A549 (cell line): ENCODE measurements at regions not wholly inside any gene's neighbourhood (a gene's known extent, or its start where the extent isn't known, plus 50 kb on each side); places are given as distances from the start of the nearest gene placed in this dataset.

Experiments
- CTCF ChIP-seq: fragments of >200 bp; sonication (Bioruptor Twin); formaldehyde crosslinking; IDR thresholded peaks from 3 replicates; pipeline ENCODE4 v1.5.1; 2016
- EHMT2 ChIP-seq: fragments of 200-600 bp; sonication (generic); IDR thresholded peaks from 2 replicates; pipeline ENCODE4 v1.6.1; 2016; ENCODE audit warnings: antibody characterized with exemption, low read depth, mild to moderate bottlenecking, moderate library complexity
- ESRRA ChIP-seq: fragments of 150-350 bp; IDR thresholded peaks from 2 replicates; pipeline ENCODE4 v1.6.1; 2014; ENCODE audit warnings: mild to moderate bottlenecking, low read length, borderline replicate concordance
- JUN ChIP-seq, 2 experiments: fragments of >200 bp; sonication (Bioruptor Twin); formaldehyde crosslinking; IDR thresholded peaks; 2 replicates in 1 of 2; 3 replicates in 1 of 2; pipeline ENCODE4 v1.6.1; 2016 to 2017
- MYC ChIP-seq: IDR thresholded peaks from 2 replicates; pipeline ENCODE4 v1.6.1; 2012; ENCODE audit warnings: mild to moderate bottlenecking, inconsistent platforms, low read length, improper control_type of control experiment, borderline replicate concordance
- POLR2A ChIP-seq: IDR thresholded peaks from 2 replicates; pipeline ENCODE4 v1.6.1; 2012; ENCODE audit warnings: mild to moderate bottlenecking, low read length
- POLR2AphosphoS2 ChIP-seq: conservative IDR thresholded peaks from 2 replicates; pipeline ENCODE4 v1.6.1; 2012; ENCODE audit warnings: low read length, improper control_type of control experiment, inconsistent platforms
- RAD21 ChIP-seq, 2 experiments: fragments of >200 bp in 1 of 2; sonication (Bioruptor Twin) in 1 of 2; formaldehyde crosslinking in 1 of 2; IDR thresholded peaks in 1 of 2; conservative IDR thresholded peaks in 1 of 2; 2 replicates in 1 of 2; 3 replicates in 1 of 2; pipeline ENCODE4 v1.6.1; 2012 to 2018; ENCODE audit warnings: inconsistent platforms in 1 of 2
- RFX5 ChIP-seq: fragments of 450-650 bp; IDR thresholded peaks from 2 replicates; pipeline ENCODE4 v1.7.1; 2014; ENCODE audit warnings: antibody characterized with exemption, mild to moderate bottlenecking, moderate library complexity
- RNF2 ChIP-seq: fragments of 200-600 bp; sonication (generic); IDR thresholded peaks from 2 replicates; pipeline ENCODE4 v1.6.1; 2016; ENCODE audit warnings: low read depth, mild to moderate bottlenecking, antibody characterized with exemption, moderate library complexity, borderline replicate concordance
- ZFP36 ChIP-seq: fragments of 450-650 bp; IDR thresholded peaks from 2 replicates; pipeline ENCODE4 v1.6.1; 2014; ENCODE audit warnings: borderline replicate concordance; ENCODE audit not compliant: partially characterized antibody

GRCh38 chr10:114715171-114715670, 57.1 kb upstream of the ABLIM1 start:
- TF ChIP-seq POLR2AphosphoS2 (no peak), CTCF (no peak), POLR2A (no peak), RNF2 (no peak), MYC (no peak), RAD21 (conservative IDR thresholded peaks at IDR 0.05 in 1 of 2, IDR thresholded peaks at IDR 0.05 in 1 of 2) (no peak), ZFP36 (no peak), RFX5 (no peak), ESRRA (no peak), EHMT2 (no peak), JUN (IDR thresholded peaks at IDR 0.05) (no peak)
